SIG-M5 (cell line): ENCODE measurements at regions not wholly inside any gene's neighbourhood (a gene's known extent, or its start where the extent isn't known, plus 50 kb on each side); places are given as distances from the start of the nearest gene placed in this dataset.
"Not testable (repeated sequence)": the region's sequence is repeated elsewhere in the genome, so short reads cannot be mapped to it uniquely, and the experiment has no call there.

Experiments used
- DNase-seq: peaks from one replicate; lab custom pipeline; 2025; lab: John Stamatoyannopoulos, UW

- no peak for DNase-seq
These were observed 66.9 kb upstream of the ZNF746 start for GRCh38 chr7:149564340-149565095.

GRCh38 chr7:149562602-149563001, 65.0 kb upstream of the ZNF746 start:
- DNase-seq, result no peak

GRCh38 chr7:149561072-149561471, 63.5 kb upstream of the ZNF746 start:
- DNase-seq, result no peak

GRCh38 chr7:149559711-149560110, 62.1 kb upstream of the ZNF746 start:
- DNase-seq, result no peak

GRCh38 chr7:149558149-149558861, 60.7 kb upstream of the ZNF746 start:
- no peak for DNase-seq

GRCh38 chr7:149556525-149556924, 58.9 kb upstream of the ZNF746 start:
- not testable (repeated sequence) for DNase-seq

GRCh38 chr7:149554821-149555220, 57.2 kb upstream of the ZNF746 start:
- DNase-seq, result not testable (repeated sequence)

GRCh38 chr7:149553991-149554390, 56.4 kb upstream of the ZNF746 start:
- not testable (repeated sequence) for DNase-seq

- DNase-seq, result no peak
These were observed 55.2 kb upstream of the ZNF746 start for GRCh38 chr7:149552799-149553198.
